ENCODE measurements at regions not wholly inside any gene's neighbourhood (a gene's known extent, or its start where the extent isn't known, plus 50 kb on each side); places are given as distances from the start of the nearest gene placed in this dataset.
"Not testable (repeated sequence)": the region's sequence is repeated elsewhere in the genome, so short reads cannot be mapped to it uniquely, and the experiment has no call there.

GRCh38 chr5:158514319-158514985 is 585.3 kb downstream of the EBF1 start:
- DNase-seq: peak; percentile 95

DNA sequence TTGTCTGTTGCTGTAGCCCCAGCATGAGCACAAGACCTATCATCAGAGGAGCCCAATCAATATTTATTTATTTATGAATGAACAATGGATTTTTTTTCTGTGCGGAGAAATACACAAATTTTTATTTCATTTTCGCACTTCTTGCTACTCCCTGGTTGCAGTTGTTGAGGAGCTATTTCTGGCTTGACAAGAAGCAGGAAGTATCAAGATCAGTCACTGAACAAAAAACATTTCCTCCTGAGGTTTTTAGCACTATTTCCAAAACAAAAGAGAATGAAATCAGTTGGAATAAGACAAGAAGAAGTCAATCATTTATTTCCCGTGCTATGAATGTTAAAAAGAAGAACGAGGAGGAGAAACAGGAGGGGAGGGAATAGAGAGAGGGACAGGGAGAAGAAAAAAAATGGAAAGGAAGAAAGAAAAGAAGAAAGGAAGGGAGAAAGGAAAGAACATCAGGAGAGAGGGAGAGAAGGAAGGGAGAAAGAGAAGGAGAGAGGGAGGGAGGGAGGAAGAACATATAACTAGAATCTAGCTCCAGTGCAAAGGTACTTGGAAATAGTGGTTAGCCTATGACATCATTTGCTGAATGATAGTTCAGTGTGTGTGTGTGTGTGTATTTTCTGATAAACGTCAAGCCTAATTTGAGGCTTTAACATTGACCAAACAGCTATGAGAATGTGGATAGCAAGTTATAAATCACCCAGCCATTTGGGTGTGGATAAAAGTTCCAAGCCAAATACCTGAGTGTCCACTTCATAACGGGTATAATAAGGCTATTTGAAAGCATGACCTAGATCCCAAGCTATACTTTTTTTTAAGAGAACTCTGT is 586.0 kb downstream of the EBF1 start:
- DNase-seq: peak; percentile 65

DNA sequence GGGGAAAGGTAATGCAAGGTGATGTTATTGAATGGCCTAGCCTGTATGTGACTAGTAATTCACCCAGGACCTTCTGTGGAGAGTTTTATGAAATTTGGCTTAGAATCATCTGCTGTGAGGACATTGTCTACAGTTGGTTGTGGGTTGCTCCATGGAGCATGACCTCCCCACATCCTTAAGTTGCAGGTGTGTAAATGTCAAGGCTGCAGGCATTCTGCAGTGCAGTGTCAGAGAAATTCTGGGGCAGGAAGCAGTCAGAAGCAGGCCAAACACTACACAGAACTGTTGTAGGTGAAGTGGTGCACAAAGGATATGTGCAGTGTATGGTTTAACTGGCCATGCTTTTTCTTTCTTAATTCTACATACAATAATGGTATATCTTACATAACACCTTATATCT is 588.3 kb downstream of the EBF1 start:
- DNase-seq: no peak

- no peak for DNase-seq
Observed at GRCh38 chr5:158510479-158510878, 589.2 kb downstream of the EBF1 start.

DNA sequence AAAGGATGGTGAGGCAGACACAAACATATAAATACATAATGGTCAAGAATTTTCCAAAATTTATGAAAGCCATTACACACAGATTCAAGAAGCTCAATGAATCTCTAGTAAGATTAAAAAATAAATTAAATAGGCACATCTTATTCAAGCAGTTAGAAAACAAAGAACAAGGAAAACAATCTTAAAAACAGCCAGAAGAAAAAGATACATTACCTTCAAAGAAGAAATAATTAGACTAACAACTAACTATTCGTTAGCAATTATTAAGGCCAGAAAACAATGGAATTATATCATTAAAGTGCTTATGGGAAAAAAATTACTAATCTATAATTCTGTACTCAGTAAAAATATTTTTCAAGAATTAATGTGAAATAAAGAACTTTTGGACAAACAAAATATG is 593.1 kb downstream of the EBF1 start:
- DNase-seq: no peak

DNA sequence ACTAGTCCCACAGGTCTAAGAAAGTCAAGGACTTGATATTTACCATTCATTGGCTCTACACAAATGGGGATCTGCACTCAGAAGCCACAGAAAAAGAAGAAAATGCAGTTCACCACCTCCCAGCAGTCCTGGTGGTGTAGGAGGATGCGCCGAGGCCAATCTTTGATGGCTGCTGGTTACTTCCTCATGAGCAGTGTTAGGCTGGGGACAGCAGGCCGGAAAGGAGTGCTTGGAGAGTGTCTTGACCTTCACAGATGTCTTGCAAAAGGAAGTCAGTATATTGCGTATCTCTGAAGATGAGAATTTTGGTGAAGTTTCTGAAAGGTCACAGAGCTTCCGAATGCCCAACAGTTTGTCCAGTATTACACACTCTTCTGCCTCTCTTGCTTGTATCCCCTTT is 597.0 kb downstream of the EBF1 start:
- no peak for DNase-seq

GRCh38 chr5:158499892-158500418 is 599.8 kb downstream of the EBF1 start:
- DNase-seq: peak; percentile 50

DNA sequence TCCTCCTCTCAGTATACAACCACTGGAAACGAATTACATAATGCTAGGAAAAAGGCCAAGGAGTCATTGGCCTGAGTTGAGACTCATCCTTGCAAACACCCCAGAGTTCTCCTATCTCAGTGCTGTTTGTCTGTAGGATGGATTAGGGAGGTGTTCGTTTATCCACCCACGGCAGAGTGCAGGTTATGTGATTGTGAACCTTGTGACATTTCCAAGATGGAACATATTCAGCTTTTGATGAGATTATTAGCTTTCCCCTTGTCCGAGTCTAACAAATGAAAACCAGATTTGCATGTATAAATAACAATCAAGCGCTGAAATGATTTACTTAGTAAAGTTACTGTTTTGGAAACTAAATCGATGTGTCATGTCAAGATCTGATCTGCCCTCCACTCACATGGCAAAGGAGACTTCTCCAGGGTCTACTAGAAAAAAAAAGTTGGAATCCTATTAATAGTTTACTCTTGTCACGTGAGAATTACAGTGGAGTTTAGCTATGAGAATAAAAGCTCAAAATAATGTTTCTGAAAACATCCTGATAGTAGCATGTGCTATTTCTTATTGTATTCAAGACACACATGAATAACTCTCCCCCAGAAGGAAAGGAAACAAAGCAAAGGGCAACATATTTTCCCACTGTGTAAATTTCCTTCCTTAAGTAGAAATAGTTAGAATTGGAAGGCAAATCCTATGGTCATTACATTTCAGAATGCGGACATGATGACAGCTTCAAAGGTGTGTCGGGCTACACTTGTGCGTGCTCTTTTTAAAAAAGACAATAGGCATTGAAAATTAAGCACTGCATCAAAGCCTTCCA is 600.4 kb downstream of the EBF1 start:
- DNase-seq: peak; percentile 39

DNA sequence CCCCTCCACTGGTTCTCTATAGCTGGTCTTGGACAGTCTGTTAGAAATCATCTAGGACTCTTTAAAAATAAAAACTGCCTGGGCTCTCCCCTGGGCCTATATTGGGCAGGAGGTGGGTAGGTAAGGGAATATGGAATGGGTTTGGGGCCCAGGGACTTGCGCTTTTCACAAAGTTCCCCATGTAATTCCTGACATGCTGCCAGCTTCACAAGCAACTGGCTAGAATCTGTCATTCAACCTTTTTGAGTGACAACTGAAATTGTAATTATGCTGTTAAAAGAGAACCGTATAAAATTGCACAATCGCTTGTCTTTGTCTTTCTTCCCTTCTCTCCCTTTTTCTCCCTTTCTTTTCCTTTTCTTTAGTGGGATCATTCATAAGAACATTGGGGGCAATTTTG is 603.1 kb downstream of the EBF1 start:
- no peak for DNase-seq

GRCh38 chr5:158494541-158494940 is 605.2 kb downstream of the EBF1 start:
- DNase-seq: no peak

DNA sequence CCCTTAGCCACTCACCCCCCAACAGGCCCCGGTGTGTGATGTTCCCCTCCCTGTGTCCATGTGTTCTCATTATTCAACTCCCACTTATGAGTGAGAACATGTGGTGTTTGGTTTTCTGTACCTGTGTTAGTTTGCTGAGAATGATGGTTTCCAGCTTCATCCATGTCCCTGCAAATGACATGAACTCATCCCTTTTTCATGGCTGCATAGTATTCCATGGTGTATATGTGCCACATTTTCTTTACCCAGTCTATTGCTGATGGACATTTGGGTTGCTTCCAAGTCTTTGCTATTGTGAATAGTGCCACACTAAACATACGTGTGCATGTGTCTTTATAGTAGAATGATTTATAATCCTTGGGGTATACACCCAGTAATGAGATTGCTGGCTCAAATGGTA is 605.7 kb downstream of the EBF1 start:
- not testable (repeated sequence) for DNase-seq

DNA sequence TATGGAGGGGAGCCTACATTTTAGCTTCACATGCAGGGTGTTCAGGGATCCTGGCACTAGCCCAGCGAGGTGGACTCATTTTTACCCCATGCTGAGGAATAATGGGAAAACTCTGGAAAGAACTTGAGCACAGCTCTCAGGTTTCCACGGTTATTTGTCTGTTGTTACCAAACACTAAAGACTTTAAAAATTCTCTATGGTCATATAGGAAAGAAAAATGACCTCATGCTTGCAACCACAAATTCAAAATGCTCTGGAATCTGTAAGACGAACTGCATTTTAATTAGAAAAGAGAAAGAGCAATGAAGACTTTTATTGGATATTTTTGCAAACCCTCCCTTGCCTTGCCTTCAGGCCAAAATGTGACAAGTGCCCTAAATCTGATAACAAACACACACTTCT is 606.9 kb downstream of the EBF1 start:
- DNase-seq: peak; percentile 95

- DNase-seq: peak; percentile 70
Observed at GRCh38 chr5:158492136-158492535, 607.6 kb downstream of the EBF1 start.

DNA sequence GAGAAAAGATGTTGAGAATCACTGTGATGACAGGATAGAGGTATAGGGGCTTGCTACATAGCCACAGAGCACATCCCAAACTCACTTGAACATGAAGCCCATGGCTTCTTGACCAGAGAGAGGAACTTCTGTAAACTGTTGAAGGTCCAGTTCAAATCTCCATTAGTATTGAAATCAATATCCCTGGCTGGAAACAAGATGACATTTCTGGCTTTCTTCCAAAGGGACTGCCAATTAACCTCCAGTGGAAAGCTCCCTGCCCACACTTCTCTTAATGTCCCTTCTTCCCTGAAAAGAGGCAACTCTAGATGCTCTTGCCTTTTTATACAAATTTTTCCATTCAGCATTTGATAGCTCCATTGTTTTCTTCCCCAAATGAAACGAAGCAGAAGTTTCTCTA is 612.1 kb downstream of the EBF1 start:
- no peak for DNase-seq

DNA sequence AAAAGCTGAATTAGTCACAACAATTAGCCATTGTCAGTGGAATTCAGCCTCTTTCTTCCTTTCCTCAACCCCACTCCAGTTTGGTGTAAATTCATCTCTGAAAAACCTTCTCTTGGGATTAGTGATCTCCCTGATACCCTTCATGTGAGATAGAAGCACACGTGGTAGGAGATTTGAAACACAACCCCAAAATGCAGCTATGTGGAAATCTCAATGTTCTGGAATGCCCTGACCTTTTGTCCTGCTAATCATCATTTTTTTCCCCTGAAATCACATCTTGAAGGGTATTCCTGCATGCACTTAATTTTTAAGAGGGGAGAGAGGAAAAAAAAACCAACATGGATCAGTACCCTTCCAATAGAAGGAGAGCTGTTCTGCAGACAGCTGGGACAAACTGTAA is 612.6 kb downstream of the EBF1 start:
- peak; percentile 72 for DNase-seq

DNA sequence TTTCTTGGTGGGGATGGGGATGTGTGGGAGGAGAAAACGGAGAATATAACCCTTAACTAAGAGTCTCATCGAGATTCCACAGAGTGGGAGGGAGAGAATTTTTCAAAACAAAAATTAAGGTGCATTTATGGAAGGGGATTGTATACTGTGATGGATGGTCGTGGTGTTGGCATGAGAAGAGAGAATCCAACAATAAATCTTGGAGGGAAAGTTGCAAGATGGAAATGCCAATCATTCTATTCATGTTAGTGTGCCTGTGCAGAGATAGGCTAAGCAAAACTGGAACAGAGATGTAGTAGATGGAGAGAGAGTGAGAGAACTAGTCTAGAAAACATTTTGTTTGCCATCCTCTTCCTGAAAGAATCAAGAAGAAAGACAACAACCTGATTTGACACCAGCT is 613.1 kb downstream of the EBF1 start:
- peak; percentile 62 for DNase-seq

GRCh38 chr5:158485604-158486081 is 614.1 kb downstream of the EBF1 start:
- peak; percentile 81 for DNase-seq

DNA sequence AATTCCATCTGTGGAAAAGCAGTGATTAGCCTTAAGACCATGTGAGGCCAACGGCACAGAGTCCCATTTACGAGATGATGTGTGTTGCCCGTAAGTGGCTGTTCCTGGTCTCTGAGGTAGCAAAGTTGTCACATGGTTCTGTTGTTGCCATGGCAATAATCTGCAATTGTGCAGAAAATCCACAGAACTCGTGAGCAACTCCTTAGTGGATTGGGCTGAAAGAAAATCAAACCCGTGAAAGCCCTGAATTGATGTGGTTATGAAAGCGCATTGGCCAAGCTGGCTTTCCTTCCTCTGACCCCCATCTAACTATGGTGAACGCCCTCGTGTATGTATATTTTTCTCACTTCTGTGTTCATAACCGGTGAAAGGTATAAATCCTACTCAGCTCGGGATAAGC is 614.7 kb downstream of the EBF1 start:
- DNase-seq: no peak

DNA sequence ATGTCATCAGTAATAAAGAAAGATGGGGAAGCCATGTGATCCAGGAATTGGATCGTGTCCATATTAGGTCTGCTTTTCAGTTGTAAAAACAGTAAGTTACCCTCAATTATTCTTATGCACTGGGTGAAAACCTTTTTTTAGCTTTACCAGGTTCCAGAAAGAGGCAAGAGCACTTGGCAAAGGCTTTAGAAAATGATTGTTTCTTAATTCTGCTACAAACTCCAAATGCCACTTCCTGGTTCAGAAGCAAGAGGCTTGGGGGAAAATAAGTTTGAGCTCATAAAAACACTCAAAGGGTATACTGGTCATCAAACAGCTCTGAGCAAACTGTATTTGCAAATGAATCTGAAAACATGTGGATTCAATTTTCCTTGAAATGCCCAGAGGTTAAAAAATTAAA is 615.6 kb downstream of the EBF1 start:
- DNase-seq: peak; percentile 56

- peak; percentile 36 for DNase-seq
Observed at GRCh38 chr5:158483281-158483860, 616.3 kb downstream of the EBF1 start.

DNA sequence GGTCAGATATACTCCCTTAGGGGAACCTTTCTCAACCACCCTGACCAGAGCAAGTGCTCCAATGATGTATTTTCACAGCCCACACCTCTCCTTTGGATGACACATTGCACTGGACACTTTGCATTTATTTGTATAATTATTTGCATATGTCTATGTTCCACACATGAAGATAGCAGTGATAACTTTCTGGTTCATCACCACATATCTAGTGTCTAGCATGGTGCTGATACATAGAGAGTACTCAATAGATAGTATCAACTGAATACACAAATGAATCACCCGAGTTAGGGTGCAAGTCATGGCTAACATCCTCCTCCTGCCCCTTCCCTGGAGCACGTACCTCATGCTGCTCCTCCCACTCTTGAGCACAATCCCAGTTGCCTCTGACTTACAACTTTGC is 617.6 kb downstream of the EBF1 start:
- peak; percentile 67 for DNase-seq

GRCh38 chr5:158478139-158478538 is 619.2 kb upstream of the CLINT1 start:
- DNase-seq: no peak

DNA sequence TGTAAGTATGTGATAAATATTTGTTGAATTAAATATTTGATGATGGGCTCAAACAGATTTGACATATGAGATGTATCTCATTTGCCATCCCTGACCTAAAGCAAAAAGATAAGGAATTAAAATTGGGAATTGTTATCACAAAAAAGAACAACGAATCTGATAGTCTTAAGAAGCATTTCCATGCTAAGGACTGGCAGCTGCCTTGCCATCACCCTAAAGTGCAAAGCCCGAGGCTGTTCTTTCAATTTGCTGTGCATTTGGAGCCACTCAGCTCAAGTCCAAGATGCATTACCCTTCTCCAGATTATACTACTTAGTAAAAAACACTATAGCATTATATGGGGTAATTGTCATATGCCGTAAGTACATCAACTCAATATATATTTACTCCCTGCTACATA is 618.3 kb upstream of the CLINT1 start:
- DNase-seq: no peak
